PC-9 (cell line): ENCODE measurements at regions not wholly inside any gene's neighbourhood (a gene's known extent, or its start where the extent isn't known, plus 50 kb on each side); places are given as distances from the start of the nearest gene placed in this dataset.

Experiments
- CTCF ChIP-seq: fragments of 200-600 bp; sonication (generic); conservative IDR thresholded peaks from 2 replicates; pipeline ENCODE4 v1.6.1; 2017; ENCODE audit warnings: mixed run types, antibody characterized with exemption, mild to moderate bottlenecking, moderate library complexity
- EZH2 ChIP-seq: fragments of 200-600 bp; sonication (generic); IDR thresholded peaks from 2 replicates; pipeline ENCODE4 v1.8.0; 2017; ENCODE audit warnings: antibody characterized with exemption, low read depth

- TF ChIP-seq EZH2: no peak
- no peak for TF ChIP-seq CTCF
Measured at GRCh38 chr12:87384226-87384625, 645.0 kb downstream of the C12orf50 start.
